ENCODE measurements at regions not wholly inside any gene's neighbourhood (a gene's known extent, or its start where the extent isn't known, plus 50 kb on each side); places are given as distances from the start of the nearest gene placed in this dataset.

DNA sequence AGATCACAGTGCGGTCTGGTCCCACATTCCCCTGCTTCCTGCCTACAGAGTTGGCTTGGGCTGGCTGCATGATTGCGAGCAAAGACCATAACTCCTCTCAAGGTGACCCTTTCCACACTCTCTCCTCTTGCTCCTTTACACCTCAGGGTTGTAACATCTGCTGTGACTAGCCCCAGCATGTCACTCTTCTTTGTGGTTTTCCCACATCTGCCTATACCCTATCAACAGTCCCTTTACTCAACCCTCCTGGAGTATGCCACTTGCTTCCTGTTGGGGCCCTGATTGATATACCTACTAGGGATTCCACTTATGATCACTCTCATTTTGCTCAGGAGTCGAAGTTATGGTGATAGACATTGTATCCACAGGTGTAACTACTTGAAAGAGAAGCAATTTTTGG lies 58.9 kb upstream of the SGK1 start:
- DNase-seq (ENCODE audit: low read depth, low spot score): no peak
- Histone ChIP-seq H3K27ac (ENCODE audit: low read length) (no peak overlapping the region), H3K9me3 (ENCODE audit: control insufficient read depth, insufficient read depth, low read length) (no peaks in the 10 kb centered on the region), H3K36me3 (ENCODE audit: control insufficient read depth, insufficient read depth, low read length) (no peaks in the 10 kb centered on the region), H3K4me1 (ENCODE audit: control insufficient read depth, insufficient read depth, low read length) (no peaks in the 10 kb centered on the region), H3K27me3 (ENCODE audit: control insufficient read depth, insufficient read depth, low read length) (no peaks in the 10 kb centered on the region), H3K4me3 (ENCODE audit: low read length) (no peak overlapping the region)
- no CpG with 5 or more reads among the region's 3 CpGs for WGBS (ENCODE audit: insufficient coverage, insufficient read length)

DNA sequence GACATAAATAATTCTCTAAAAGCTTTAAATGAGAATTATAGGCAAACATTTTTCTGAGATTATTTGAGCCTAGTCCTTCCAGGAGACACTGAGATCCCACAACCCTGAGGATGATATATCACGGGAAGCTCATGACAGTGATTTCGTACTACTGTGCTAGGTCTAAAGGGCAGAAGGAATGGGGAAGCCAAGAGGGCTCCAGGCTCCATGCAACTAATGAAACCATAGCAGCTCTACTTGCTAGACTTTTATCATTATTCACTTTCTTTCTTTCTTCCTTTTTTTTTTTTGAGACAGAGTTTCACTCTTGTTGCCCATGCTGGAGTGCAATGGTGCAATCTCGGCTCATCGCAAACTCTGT lies 57.3 kb upstream of the SGK1 start:
- H3K36me3 ChIP-seq (ENCODE audit: control insufficient read depth, insufficient read depth, low read length): no peaks in the 10 kb centered on the region
- no peak for DNase-seq (ENCODE audit: low read depth, low spot score)
- H3K4me1 ChIP-seq (ENCODE audit: control insufficient read depth, insufficient read depth, low read length): no peaks in the 10 kb centered on the region
- no peaks in the 10 kb centered on the region for H3K27me3 ChIP-seq (ENCODE audit: control insufficient read depth, insufficient read depth, low read length)
- no peak overlapping the region for H3K27ac ChIP-seq (ENCODE audit: low read length)
- WGBS (ENCODE audit: insufficient coverage, insufficient read length): no CpG with 5 or more reads among the region's 4 CpGs
- H3K4me3 ChIP-seq (ENCODE audit: low read length): no peak overlapping the region
- H3K9me3 ChIP-seq (ENCODE audit: control insufficient read depth, insufficient read depth, low read length): no peaks in the 10 kb centered on the region

GRCh38 chr6:134374491-134375219 lies 56.7 kb upstream of the SGK1 start:
- DNase-seq (ENCODE audit: low read depth, low spot score): no peak

GRCh38 chr6:134373993-134374392 lies 56.1 kb upstream of the SGK1 start:
- no CpG with 5 or more reads among the region's 5 CpGs for WGBS (ENCODE audit: insufficient coverage, insufficient read length)
- Histone ChIP-seq H3K27ac (ENCODE audit: low read length) (no peak overlapping the region), H3K4me1 (ENCODE audit: control insufficient read depth, insufficient read depth, low read length) (no peaks in the 10 kb centered on the region)

More at GRCh38 chr6:134374491-134375219, 56.7 kb upstream of the SGK1 start:
- Histone ChIP-seq H3K9me3 (ENCODE audit: control insufficient read depth, insufficient read depth, low read length) (no peaks in the 10 kb centered on the region), H3K4me3 (ENCODE audit: low read length) (no peak overlapping the region), H3K4me1 (ENCODE audit: control insufficient read depth, insufficient read depth, low read length) (no peaks in the 10 kb centered on the region), H3K27me3 (ENCODE audit: control insufficient read depth, insufficient read depth, low read length) (no peaks in the 10 kb centered on the region), H3K36me3 (ENCODE audit: control insufficient read depth, insufficient read depth, low read length) (no peaks in the 10 kb centered on the region), H3K27ac (ENCODE audit: low read length) (no peak overlapping the region)
- WGBS (ENCODE audit: insufficient coverage, insufficient read length): no CpG with 5 or more reads among the region's 4 CpGs

GRCh38 chr6:134373282-134373922 lies 55.5 kb upstream of the SGK1 start:
- Histone ChIP-seq H3K9me3 (ENCODE audit: control insufficient read depth, insufficient read depth, low read length) (no peaks in the 10 kb centered on the region), H3K4me3 (ENCODE audit: low read length) (no peak overlapping the region), H3K27ac (ENCODE audit: low read length) (no peak overlapping the region), H3K27me3 (ENCODE audit: control insufficient read depth, insufficient read depth, low read length) (no peaks in the 10 kb centered on the region), H3K36me3 (ENCODE audit: control insufficient read depth, insufficient read depth, low read length) (no peaks in the 10 kb centered on the region), H3K4me1 (ENCODE audit: control insufficient read depth, insufficient read depth, low read length) (no peaks in the 10 kb centered on the region)
- DNase-seq (ENCODE audit: low read depth, low spot score): no peak
- 100% methylated on average over 1 of the region's 5 CpGs for WGBS (ENCODE audit: insufficient coverage, insufficient read length)

More at GRCh38 chr6:134373993-134374392, 56.1 kb upstream of the SGK1 start:
- DNase-seq (ENCODE audit: low read depth, low spot score): no peak
- no peaks in the 10 kb centered on the region for H3K36me3 ChIP-seq (ENCODE audit: control insufficient read depth, insufficient read depth, low read length)
- H3K9me3 ChIP-seq (ENCODE audit: control insufficient read depth, insufficient read depth, low read length): no peaks in the 10 kb centered on the region
- H3K27me3 ChIP-seq (ENCODE audit: control insufficient read depth, insufficient read depth, low read length): no peaks in the 10 kb centered on the region
- H3K4me3 ChIP-seq (ENCODE audit: low read length): no peak overlapping the region

- no peaks in the 10 kb centered on the region for H3K36me3 ChIP-seq (ENCODE audit: control insufficient read depth, insufficient read depth, low read length)
- no CpG with 5 or more reads among the region's 4 CpGs for WGBS (ENCODE audit: insufficient coverage, insufficient read length)
- no peak for DNase-seq (ENCODE audit: low read depth, low spot score)
- H3K4me1 ChIP-seq (ENCODE audit: control insufficient read depth, insufficient read depth, low read length): no peaks in the 10 kb centered on the region
- no peak overlapping the region for H3K4me3 ChIP-seq (ENCODE audit: low read length)
- no peak overlapping the region for H3K27ac ChIP-seq (ENCODE audit: low read length)
- no peaks in the 10 kb centered on the region for H3K27me3 ChIP-seq (ENCODE audit: control insufficient read depth, insufficient read depth, low read length)
- no peaks in the 10 kb centered on the region for H3K9me3 ChIP-seq (ENCODE audit: control insufficient read depth, insufficient read depth, low read length)
Measured at GRCh38 chr6:134372603-134373281, 54.8 kb upstream of the SGK1 start.

GRCh38 chr6:134368670-134369069 lies 50.8 kb upstream of the SGK1 start:
- Histone ChIP-seq H3K9me3 (ENCODE audit: control insufficient read depth, insufficient read depth, low read length) (no peaks in the 10 kb centered on the region), H3K36me3 (ENCODE audit: control insufficient read depth, insufficient read depth, low read length) (no peaks in the 10 kb centered on the region), H3K4me1 (ENCODE audit: control insufficient read depth, insufficient read depth, low read length) (no peaks in the 10 kb centered on the region), H3K27ac (ENCODE audit: low read length) (no peak overlapping the region), H3K4me3 (ENCODE audit: low read length) (no peak overlapping the region), H3K27me3 (ENCODE audit: control insufficient read depth, insufficient read depth, low read length) (no peaks in the 10 kb centered on the region)
- DNase-seq (ENCODE audit: low read depth, low spot score): no peak
- 100% methylated on average over 1 of the region's 2 CpGs for WGBS (ENCODE audit: insufficient coverage, insufficient read length)

Data from iPS DF 6.9 (cell line).